Ammon's horn (tissue), 1 donor: ENCODE measurements at regions not wholly inside any gene's neighbourhood (a gene's known extent, or its start where the extent isn't known, plus 50 kb on each side); places are given as distances from the start of the nearest gene placed in this dataset.
"Not testable (repeated sequence)": the region's sequence is repeated elsewhere in the genome, so short reads cannot be mapped to it uniquely, and the experiment has no call there.

Source experiments
- DNase-seq: peaks from one replicate; pipeline ENCODE4 v3.0.0-alpha.2; 2016; ENCODE audit warnings: low spot score

- DNase-seq, result no peak
Observed at GRCh38 chr3:153919773-153920172, 201.4 kb upstream of the ARHGEF26 start.

- DNase-seq, result no peak
Observed at GRCh38 chr3:153921826-153922225, 199.4 kb upstream of the ARHGEF26 start.

GRCh38 chr3:153925841-153926514, 195.2 kb upstream of the ARHGEF26 start:
- DNase-seq, result no peak

- DNase-seq, result peak; percentile 8
Observed at GRCh38 chr3:153927107-153927506, 194.1 kb upstream of the ARHGEF26 start.

GRCh38 chr3:153928851-153929250, 192.3 kb upstream of the ARHGEF26 start:
- no peak for DNase-seq

GRCh38 chr3:153933481-153933880, 187.7 kb upstream of the ARHGEF26 start:
- not testable (repeated sequence) for DNase-seq

GRCh38 chr3:153944084-153944483, 177.1 kb upstream of the ARHGEF26 start:
- no peak for DNase-seq

GRCh38 chr3:153951276-153951675, 169.9 kb upstream of the ARHGEF26 start:
- DNase-seq, result no peak

- no peak for DNase-seq
Observed at GRCh38 chr3:153952091-153952490, 169.1 kb upstream of the ARHGEF26 start.

GRCh38 chr3:153956613-153957012, 164.6 kb upstream of the ARHGEF26 start:
- DNase-seq, result no peak

GRCh38 chr3:153957421-153957820, 163.8 kb upstream of the ARHGEF26 start:
- no peak for DNase-seq

- no peak for DNase-seq
Observed at GRCh38 chr3:153958635-153959595, 162.3 kb upstream of the ARHGEF26 start.

- DNase-seq, result no peak
Observed at GRCh38 chr3:153960458-153961074, 160.6 kb upstream of the ARHGEF26 start.

GRCh38 chr3:153961494-153961893, 159.7 kb upstream of the ARHGEF26 start:
- DNase-seq, result no peak

- no peak for DNase-seq
Observed at GRCh38 chr3:153963012-153963411, 158.2 kb upstream of the ARHGEF26 start.

- no peak for DNase-seq
Observed at GRCh38 chr3:153967260-153967659, 153.9 kb upstream of the ARHGEF26 start.

- DNase-seq, result no peak
Observed at GRCh38 chr3:153970047-153970446, 151.1 kb upstream of the ARHGEF26 start.

GRCh38 chr3:153970741-153971347, 150.3 kb upstream of the ARHGEF26 start:
- DNase-seq, result peak; percentile 23

GRCh38 chr3:153972862-153973261, 148.3 kb upstream of the ARHGEF26 start:
- DNase-seq, result no peak

GRCh38 chr3:153973722-153974265, 147.4 kb upstream of the ARHGEF26 start:
- peak; percentile 10 for DNase-seq

GRCh38 chr3:153974614-153975013, 146.6 kb upstream of the ARHGEF26 start:
- DNase-seq, result no peak
